NCI-H1436 (cell line): ENCODE measurements at regions not wholly inside any gene's neighbourhood (a gene's known extent, or its start where the extent isn't known, plus 50 kb on each side); places are given as distances from the start of the nearest gene placed in this dataset.
A peak's percentile ranks its signal among the peaks of the same experiment; 100 is the strongest.
"Not testable (repeated sequence)": the region's sequence is repeated elsewhere in the genome, so short reads cannot be mapped to it uniquely, and the experiment has no call there.

Source experiments
- DNase-seq: peaks from one replicate; lab custom pipeline; 2025; lab: John Stamatoyannopoulos, UW

- not testable (repeated sequence) for DNase-seq
Measured at GRCh38 chr3:182344026-182344425, 449.3 kb upstream of the ATP11B start.

- DNase-seq: no peak
Measured at GRCh38 chr3:182349051-182349450, 444.3 kb upstream of the ATP11B start.

- DNase-seq: no peak
Measured at GRCh38 chr3:182349951-182350517, 443.3 kb upstream of the ATP11B start.

- no peak for DNase-seq
Measured at GRCh38 chr3:182357928-182358327, 435.4 kb upstream of the ATP11B start.

- DNase-seq: peak; percentile 47
Measured at GRCh38 chr3:182364323-182364722, 429.0 kb upstream of the ATP11B start.

- DNase-seq: peak; percentile 97
Measured at GRCh38 chr3:182364723-182365650, 428.3 kb upstream of the ATP11B start.

GRCh38 chr3:182366746-182367145 is 426.6 kb upstream of the ATP11B start:
- no peak for DNase-seq

GRCh38 chr3:182369861-182370260 is 423.4 kb upstream of the ATP11B start:
- no peak for DNase-seq

GRCh38 chr3:182370949-182371348 is 422.4 kb upstream of the ATP11B start:
- no peak for DNase-seq

GRCh38 chr3:182375916-182376315 is 417.4 kb upstream of the ATP11B start:
- no peak for DNase-seq

- no peak for DNase-seq
Measured at GRCh38 chr3:182382112-182382857, 411.0 kb upstream of the ATP11B start.

GRCh38 chr3:182384221-182384620 is 409.1 kb upstream of the ATP11B start:
- no peak for DNase-seq

GRCh38 chr3:182385356-182385755 is 407.9 kb upstream of the ATP11B start:
- no peak for DNase-seq

- DNase-seq: no peak
Measured at GRCh38 chr3:182388506-182388905, 404.8 kb upstream of the ATP11B start.

GRCh38 chr3:182389071-182389815 is 404.1 kb upstream of the ATP11B start:
- peak; percentile 61 for DNase-seq

GRCh38 chr3:182390421-182390820 is 402.9 kb upstream of the ATP11B start:
- DNase-seq: no peak

GRCh38 chr3:182392182-182392937 is 400.9 kb upstream of the ATP11B start:
- DNase-seq: no peak

GRCh38 chr3:182393151-182393550 is 400.2 kb upstream of the ATP11B start:
- no peak for DNase-seq

- no peak for DNase-seq
Measured at GRCh38 chr3:182393830-182394367, 399.4 kb upstream of the ATP11B start.

- no peak for DNase-seq
Measured at GRCh38 chr3:182397164-182397563, 396.1 kb upstream of the ATP11B start.
